PC-9 (cell line): ENCODE measurements at regions not wholly inside any gene's neighbourhood (a gene's known extent, or its start where the extent isn't known, plus 50 kb on each side); places are given as distances from the start of the nearest gene placed in this dataset.

ENCODE experiments used
- BruUV-seq: library from RNA; stranded (reverse); fragments of 400-500 nt; replicated peaks from 2 replicates; lab custom pipeline; 2021; lab: Mats Ljungman, UMichigan
- CTCF ChIA-PET: fragments of 300-600 bp; sonication (Branson Sonifier 250); formaldehyde crosslinking; loops from one replicate; lab custom pipeline; 2022; ENCODE audit warnings: antibody characterized with exemption; lab: Charles Lee
- POLR2A ChIA-PET: fragments of 300-600 bp; sonication (Branson Sonifier 250); formaldehyde crosslinking; loops from one replicate; lab custom pipeline; 2022; ENCODE audit warnings: antibody characterized with exemption; ENCODE audit not compliant: unreplicated experiment; lab: Charles Lee
- DNase-seq, 2 experiments: peaks; one replicate each; pipeline versions ENCODE4 v3.0.0 to v3.0.0-alpha.2; 2015 to 2022; ENCODE audit warnings: mixed read lengths in 1 of 2
- H2AFZ ChIP-seq: fragments of 200-600 bp; sonication (generic); 2 replicates; pipeline ENCODE4 v1.8.1; 2017; ENCODE audit warnings: antibody characterized with exemption
- H3F3A ChIP-seq: fragments of 200-600 bp; sonication (generic); 2 replicates; pipeline ENCODE4 v1.8.1; 2017; ENCODE audit warnings: antibody characterized with exemption, mild to moderate bottlenecking, low read depth; ENCODE audit not compliant: insufficient read depth
- H3K27ac ChIP-seq: fragments of 200-600 bp; sonication (generic); 2 replicates; pipeline ENCODE4 v1.6.1; 2016; ENCODE audit warnings: mixed run types
- H3K27me3 ChIP-seq: fragments of 200-600 bp; sonication (generic); 2 replicates; pipeline ENCODE4 v1.6.1; 2016; ENCODE audit warnings: low read depth, mixed run types; ENCODE audit not compliant: insufficient read depth
- H3K36me3 ChIP-seq: fragments of 200-600 bp; sonication (generic); 2 replicates; pipeline ENCODE4 v1.6.1; 2016; ENCODE audit warnings: low read depth, mixed run types
- H3K4me1 ChIP-seq: fragments of 200-600 bp; sonication (generic); replicated peaks from 2 replicates; pipeline ENCODE4 v1.6.1; 2016; ENCODE audit warnings: mixed run types; ENCODE audit not compliant: insufficient read depth
- H3K4me2 ChIP-seq: fragments of 200-600 bp; sonication (generic); 2 replicates; pipeline ENCODE4 v1.6.1; 2017; ENCODE audit warnings: mixed run types
- H3K4me3 ChIP-seq: fragments of 200-600 bp; sonication (generic); 2 replicates; pipeline ENCODE4 v1.6.1; 2016; ENCODE audit warnings: mixed run types
- H3K79me2 ChIP-seq: fragments of 200-600 bp; sonication (generic); 2 replicates; pipeline ENCODE4 v1.6.1; 2017; ENCODE audit warnings: low read depth, mixed run types
- H3K9me2 ChIP-seq: fragments of 200-600 bp; sonication (generic); 2 replicates; pipeline ENCODE4 v1.8.1; 2017; ENCODE audit warnings: mild to moderate bottlenecking; ENCODE audit not compliant: insufficient read depth
- H3K9me3 ChIP-seq: fragments of 200-600 bp; sonication (generic); 2 replicates; pipeline ENCODE4 v1.8.1; 2016; ENCODE audit warnings: low read depth; ENCODE audit not compliant: insufficient read depth
- H4K20me1 ChIP-seq: fragments of 200-600 bp; sonication (generic); 2 replicates; pipeline ENCODE4 v1.8.1; 2017; ENCODE audit not compliant: insufficient read depth
- CTCF ChIP-seq: fragments of 200-600 bp; sonication (generic); conservative IDR thresholded peaks from 2 replicates; pipeline ENCODE4 v1.6.1; 2017; ENCODE audit warnings: mixed run types, antibody characterized with exemption, mild to moderate bottlenecking, moderate library complexity
- EZH2 ChIP-seq: fragments of 200-600 bp; sonication (generic); IDR thresholded peaks from 2 replicates; pipeline ENCODE4 v1.8.0; 2017; ENCODE audit warnings: antibody characterized with exemption, low read depth
- intact Hi-C: fragments of 100-400 bp; cut with micrococcal nuclease; formaldehyde crosslinking; loops from one replicate; pipeline ENCODE4 v1.10.0; 2022; ENCODE audit not compliant: unreplicated experiment

DNA sequence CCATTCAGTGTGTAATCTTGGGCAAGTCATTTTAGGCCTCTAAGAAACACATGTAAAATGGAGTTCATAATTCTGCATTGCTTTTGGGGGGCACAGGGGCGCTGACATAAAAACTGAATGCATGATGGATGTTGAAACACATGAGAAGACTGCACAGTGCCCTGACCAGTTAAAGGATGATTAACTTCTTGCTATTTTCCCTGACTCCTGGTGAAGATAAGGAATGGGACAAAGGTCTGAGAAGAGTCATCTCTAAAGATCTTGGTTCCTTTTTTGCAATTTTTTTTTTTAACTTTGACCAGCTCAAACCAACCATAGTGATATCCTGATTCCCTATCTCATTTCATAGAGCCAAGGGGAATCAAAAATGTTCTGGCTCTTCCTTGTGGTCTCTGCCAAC is 134.9 kb upstream of the TENM4 start:
- H3K9me3 ChIP-seq: no peaks in the 10 kb centered on the region
- H3K27ac ChIP-seq: no peak overlapping the region
- H3K4me2 ChIP-seq: no peak overlapping the region
- H3K79me2 ChIP-seq: no peaks in the 10 kb centered on the region
- TF ChIP-seq CTCF (no peak), EZH2 (no peak)
- H2AFZ ChIP-seq: no peak overlapping the region
- no peak overlapping the region for H3K4me3 ChIP-seq
- POLR2A ChIA-PET: no interaction called here
- peaks cover 5% of the 10 kb centered on the region; the same call in 1 of the 2 replicates for H3K9me2 ChIP-seq
- no peaks in the 10 kb centered on the region for H3K36me3 ChIP-seq
- intact Hi-C loops: no loop called here
- DNase-seq: no peak
- H3K27me3 ChIP-seq: no peaks in the 10 kb centered on the region
- CTCF ChIA-PET: no interaction called here
- BruUV-seq: no TSS peak
- H3F3A ChIP-seq: no peaks in the 10 kb centered on the region
- no peaks in the 10 kb centered on the region for H4K20me1 ChIP-seq
- no peaks in the 10 kb centered on the region for H3K4me1 ChIP-seq

- no peaks in the 10 kb centered on the region for H3K9me3 ChIP-seq
- no peaks in the 10 kb centered on the region for H3K79me2 ChIP-seq
- peaks cover 3% of the 10 kb centered on the region; the same call in 1 of the 2 replicates for H3K27me3 ChIP-seq
- POLR2A ChIA-PET: no interaction called here
- CTCF ChIA-PET: no interaction called here
- H3K4me2 ChIP-seq: no peak overlapping the region
- no peaks in the 10 kb centered on the region for H4K20me1 ChIP-seq
- TF ChIP-seq CTCF: no peak
- TF ChIP-seq EZH2: no peak
- no peaks in the 10 kb centered on the region for H3K9me2 ChIP-seq
- no peak overlapping the region for H2AFZ ChIP-seq
- no peaks in the 10 kb centered on the region for H3F3A ChIP-seq
- H3K36me3 ChIP-seq: no peaks in the 10 kb centered on the region
- no peak overlapping the region for H3K4me3 ChIP-seq
- BruUV-seq: no TSS peak
- intact Hi-C loops: no loop called here
- H3K4me1 ChIP-seq: no peaks in the 10 kb centered on the region
- H3K27ac ChIP-seq: no peak overlapping the region
- DNase-seq: no peak
These were observed 129.3 kb upstream of the TENM4 start for GRCh38 chr11:79570104-79570503.

- TF ChIP-seq EZH2 (no peak), CTCF (no peak)
- H3K27ac ChIP-seq: no peak overlapping the region
- intact Hi-C loops: no loop called here
- ChIA-PET POLR2A (no interaction called here), CTCF (no interaction called here)
- DNase-seq: no peak
- H3K4me3 ChIP-seq: no peak overlapping the region
- H2AFZ ChIP-seq: no peak overlapping the region
- H3K27me3 ChIP-seq: peaks cover 3% of the 10 kb centered on the region; the same call in 1 of the 2 replicates
- H3K9me3 ChIP-seq: no peaks in the 10 kb centered on the region
- no peaks in the 10 kb centered on the region for H3K36me3 ChIP-seq
- H4K20me1 ChIP-seq: no peaks in the 10 kb centered on the region
- no peaks in the 10 kb centered on the region for H3K9me2 ChIP-seq
- no peaks in the 10 kb centered on the region for H3K79me2 ChIP-seq
- no peak overlapping the region for H3K4me2 ChIP-seq
- H3F3A ChIP-seq: no peaks in the 10 kb centered on the region
- H3K4me1 ChIP-seq: no peaks in the 10 kb centered on the region
- no TSS peak for BruUV-seq
These were observed 123.6 kb upstream of the TENM4 start for GRCh38 chr11:79564288-79564925.
